Neutrophil (primary cell): ENCODE measurements at regions not wholly inside any gene's neighbourhood (a gene's known extent, or its start where the extent isn't known, plus 50 kb on each side); places are given as distances from the start of the nearest gene placed in this dataset.
"Not testable (repeated sequence)": the region's sequence is repeated elsewhere in the genome, so short reads cannot be mapped to it uniquely, and the experiment has no call there.

Experiments used
- H3K27ac ChIP-seq: fragments of 200-600 bp; sonication (generic); 2 replicates; pipeline ENCODE4 v1.5.1; 2016; ENCODE audit warnings: mild to moderate bottlenecking, moderate library complexity
- H3K27me3 ChIP-seq: fragments of 200-600 bp; sonication (generic); 2 replicates; pipeline ENCODE4 v1.6.0; 2016; ENCODE audit warnings: mild to moderate bottlenecking
- H3K36me3 ChIP-seq: fragments of 200-600 bp; sonication (generic); 2 replicates; pipeline ENCODE4 v1.5.1; 2017
- H3K4me1 ChIP-seq, 2 experiments: fragments of 200-600 bp in 1 of 2; sonication (generic) in 1 of 2; 1 replicate in 1 of 2; 2 replicates in 1 of 2; pipeline versions ENCODE4 v1.5.1 to v1.6.1; 2013 to 2016; ENCODE audit warnings: low read depth in 1 of 2, low read length in 1 of 2, mild to moderate bottlenecking in 1 of 2, moderate library complexity in 1 of 2; ENCODE audit not compliant: control insufficient read depth in 1 of 2, insufficient read depth in 1 of 2
- H3K4me3 ChIP-seq, 2 experiments: fragments of 200-600 bp in 1 of 2; sonication (generic) in 1 of 2; 1 replicate in 1 of 2; 2 replicates in 1 of 2; pipeline ENCODE4 v1.5.1; 2013 to 2016; ENCODE audit warnings: low read depth in 1 of 2, low read length in 1 of 2, mild to moderate bottlenecking in 1 of 2, moderate library complexity in 1 of 2
- H3K9me3 ChIP-seq: fragments of 200-600 bp; sonication (generic); 2 replicates; pipeline ENCODE4 v1.5.1; 2016
- CTCF ChIP-seq: fragments of 200-600 bp; sonication (generic); IDR thresholded peaks from 2 replicates; pipeline ENCODE4 v1.5.1; 2016; ENCODE audit warnings: antibody characterized with exemption

- no peaks in the 10 kb centered on the region for H3K9me3 ChIP-seq
- no peaks in the 10 kb centered on the region for H3K36me3 ChIP-seq
- H3K27ac ChIP-seq = no peak overlapping the region
- H3K27me3 ChIP-seq = no peaks in the 10 kb centered on the region
- H3K4me1 ChIP-seq = no peaks in the 10 kb centered on the region
- H3K4me3 ChIP-seq = no peak overlapping the region
- TF ChIP-seq CTCF = no peak
Measured at GRCh38 chr2:16393500-16394071, 272.0 kb downstream of the CYRIA start.

GRCh38 chr2:16392647-16393499 is 272.8 kb downstream of the CYRIA start:
- Histone ChIP-seq H3K4me1 (no peaks in the 10 kb centered on the region), H3K9me3 (no peaks in the 10 kb centered on the region), H3K27ac (no peak overlapping the region), H3K36me3 (no peaks in the 10 kb centered on the region), H3K4me3 (no peak overlapping the region), H3K27me3 (no peaks in the 10 kb centered on the region)
- TF ChIP-seq CTCF = no peak

DNA sequence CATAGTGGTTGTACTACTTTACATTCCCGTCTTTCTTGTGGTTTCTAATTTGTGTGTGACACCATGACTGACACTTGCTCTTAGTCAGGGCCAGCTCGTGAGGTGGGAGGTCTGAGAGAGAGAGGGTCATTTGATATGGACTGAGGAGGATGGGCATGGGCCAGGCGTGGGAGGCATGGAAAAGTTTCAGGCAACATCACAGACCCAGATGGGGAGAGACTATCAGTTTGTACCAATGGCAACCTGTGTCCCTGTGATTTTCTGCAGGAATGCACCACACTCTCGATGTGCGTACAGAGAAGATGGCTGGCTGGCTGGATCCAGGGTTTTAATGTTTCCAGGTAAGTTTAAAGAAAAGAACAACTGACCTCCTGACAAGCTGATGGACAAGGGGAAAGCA is 273.6 kb downstream of the CYRIA start:
- Histone ChIP-seq H3K9me3 (no peaks in the 10 kb centered on the region), H3K27me3 (no peaks in the 10 kb centered on the region), H3K27ac (no peak overlapping the region), H3K36me3 (no peaks in the 10 kb centered on the region), H3K4me1 (no peaks in the 10 kb centered on the region), H3K4me3 (no peak overlapping the region)
- no peak for TF ChIP-seq CTCF

DNA sequence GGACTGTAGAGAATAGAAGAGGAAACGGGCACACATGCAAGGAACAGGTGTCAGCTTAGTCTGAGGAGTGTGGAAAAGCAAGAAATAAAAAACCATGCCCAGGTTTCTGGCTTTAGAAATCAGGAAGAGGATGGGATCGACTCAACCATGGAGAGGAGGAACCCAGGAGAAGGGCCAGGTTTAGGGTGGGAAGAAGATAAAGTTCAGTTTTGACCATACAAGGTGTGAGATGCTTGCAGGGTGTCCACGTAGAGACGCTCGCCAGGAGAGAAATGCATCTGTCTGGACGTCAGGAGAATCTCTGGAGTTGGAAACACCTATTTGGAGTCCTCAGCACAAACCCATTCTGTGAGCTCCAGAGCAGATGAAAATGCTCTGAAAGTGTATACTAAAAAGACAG is 275.1 kb downstream of the CYRIA start:
- H3K4me1 ChIP-seq = no peaks in the 10 kb centered on the region
- no peaks in the 10 kb centered on the region for H3K36me3 ChIP-seq
- no peaks in the 10 kb centered on the region for H3K27me3 ChIP-seq
- no peak overlapping the region for H3K27ac ChIP-seq
- no peaks in the 10 kb centered on the region for H3K9me3 ChIP-seq
- no peak for TF ChIP-seq CTCF
- no peak overlapping the region for H3K4me3 ChIP-seq

DNA sequence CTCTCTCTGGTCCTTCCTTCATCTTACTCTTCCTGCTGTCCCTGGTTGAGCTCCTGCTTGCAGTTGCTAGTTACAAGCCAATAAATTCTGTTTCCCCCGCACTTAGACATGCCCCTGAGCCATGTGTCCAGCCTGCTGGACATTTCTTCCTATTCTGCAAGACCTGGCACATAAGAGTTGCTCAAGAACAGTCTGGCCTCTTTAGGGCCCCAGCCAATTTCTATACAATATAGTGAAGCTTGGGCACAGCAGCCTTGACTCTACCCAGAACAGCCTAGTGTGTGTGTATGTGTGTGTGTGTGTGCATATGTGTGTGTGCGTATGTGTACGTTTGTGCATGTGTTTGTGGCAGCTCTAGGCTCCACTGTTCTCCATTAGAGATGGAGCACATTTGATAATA is 276.0 kb downstream of the CYRIA start:
- Histone ChIP-seq H3K36me3 (no peaks in the 10 kb centered on the region), H3K4me3 (no peak overlapping the region), H3K27ac (no peak overlapping the region), H3K9me3 (no peaks in the 10 kb centered on the region), H3K27me3 (no peaks in the 10 kb centered on the region), H3K4me1 (no peaks in the 10 kb centered on the region)
- no peak for TF ChIP-seq CTCF

DNA sequence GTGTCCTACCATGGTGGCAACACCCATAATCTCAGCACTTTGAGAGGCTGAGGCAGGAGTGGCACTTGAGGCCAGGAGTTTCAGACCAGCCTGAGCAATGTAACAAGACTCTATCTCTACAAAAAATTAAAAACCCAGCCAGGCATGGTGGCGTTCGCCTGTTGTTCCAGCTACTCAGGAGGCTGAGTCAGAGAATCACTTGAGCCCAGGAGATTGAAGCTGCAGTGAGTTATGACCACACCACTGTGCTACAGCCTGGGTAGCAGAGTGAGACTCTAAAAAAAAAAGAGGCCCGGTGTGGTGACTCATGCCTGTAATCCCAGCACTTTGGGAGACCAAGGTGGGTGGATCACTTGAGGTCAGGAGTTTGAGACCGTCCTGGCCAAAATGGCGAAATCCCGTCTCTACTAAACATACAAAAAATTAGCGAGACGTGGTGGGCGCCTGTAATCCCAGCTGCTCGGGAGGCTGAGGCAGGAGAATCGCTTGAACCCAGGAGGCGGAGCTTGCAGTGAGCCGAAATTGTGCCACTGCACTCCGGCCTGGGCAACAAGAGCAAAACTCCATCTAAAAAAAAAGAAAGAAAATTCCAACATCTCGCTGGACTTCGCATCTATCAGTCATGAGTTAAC is 277.3 kb downstream of the CYRIA start:
- not testable (repeated sequence) for H3K27me3 ChIP-seq, H3K9me3 ChIP-seq, H3K4me3 ChIP-seq, H3K36me3 ChIP-seq, H3K4me1 ChIP-seq, H3K27ac ChIP-seq
